ENCODE measurements at regions not wholly inside any gene's neighbourhood (a gene's known extent, or its start where the extent isn't known, plus 50 kb on each side); places are given as distances from the start of the nearest gene placed in this dataset.

- Mint-ChIP-seq H3K4me1 (ENCODE audit: unreplicated experiment) (peaks cover under 1% of the 10 kb centered on the region), H3K27ac (ENCODE audit: unreplicated experiment) (no peak overlapping the region), H3K9me3 (ENCODE audit: unreplicated experiment) (peaks cover 9% of the 10 kb centered on the region), H3K27me3 (ENCODE audit: unreplicated experiment) (peaks cover 3% of the 10 kb centered on the region), H3K4me3 (ENCODE audit: unreplicated experiment) (no peak overlapping the region), H3K36me3 (ENCODE audit: low read depth, unreplicated experiment) (peaks cover 12% of the 10 kb centered on the region)
- no peak for TF ChIP-seq CTCF (IDR thresholded peaks at IDR 0.05; ENCODE audit: unreplicated experiment)
- no peak for DNase-seq (ENCODE audit: low spot score)
These were observed 95.0 kb upstream of the GALNT15 start for GRCh38 chr3:16079519-16079918.

GRCh38 chr3:16081661-16082060, 92.8 kb upstream of the GALNT15 start:
- no peaks in the 10 kb centered on the region for H3K4me1 Mint-ChIP-seq (ENCODE audit: unreplicated experiment)
- no peak overlapping the region for H3K4me3 Mint-ChIP-seq (ENCODE audit: unreplicated experiment)

GRCh38 chr3:16084887-16085286, 89.6 kb upstream of the GALNT15 start:
- Mint-ChIP-seq H3K27me3 (ENCODE audit: unreplicated experiment) (peaks cover 6% of the 10 kb centered on the region), H3K27ac (ENCODE audit: unreplicated experiment) (no peak overlapping the region), H3K9me3 (ENCODE audit: unreplicated experiment) (peaks cover 9% of the 10 kb centered on the region), H3K36me3 (ENCODE audit: low read depth, unreplicated experiment) (peaks cover 12% of the 10 kb centered on the region), H3K4me3 (ENCODE audit: unreplicated experiment) (no peak overlapping the region), H3K4me1 (ENCODE audit: unreplicated experiment) (no peaks in the 10 kb centered on the region)
- no peak for DNase-seq (ENCODE audit: low spot score)
- TF ChIP-seq CTCF (IDR thresholded peaks at IDR 0.05; ENCODE audit: unreplicated experiment) = no peak

More at GRCh38 chr3:16081661-16082060, 92.8 kb upstream of the GALNT15 start:
- TF ChIP-seq CTCF (IDR thresholded peaks at IDR 0.05; ENCODE audit: unreplicated experiment) = no peak
- Mint-ChIP-seq H3K9me3 (ENCODE audit: unreplicated experiment) (peaks cover 9% of the 10 kb centered on the region), H3K36me3 (ENCODE audit: low read depth, unreplicated experiment) (peaks cover 12% of the 10 kb centered on the region), H3K27me3 (ENCODE audit: unreplicated experiment) (peaks cover 6% of the 10 kb centered on the region), H3K27ac (ENCODE audit: unreplicated experiment) (no peak overlapping the region)
- no peak for DNase-seq (ENCODE audit: low spot score)

GRCh38 chr3:16085410-16085809, 89.1 kb upstream of the GALNT15 start:
- no peak overlapping the region for H3K4me3 Mint-ChIP-seq (ENCODE audit: unreplicated experiment)
- peaks cover 6% of the 10 kb centered on the region for H3K27me3 Mint-ChIP-seq (ENCODE audit: unreplicated experiment)
- no peak overlapping the region for H3K27ac Mint-ChIP-seq (ENCODE audit: unreplicated experiment)
- TF ChIP-seq CTCF (IDR thresholded peaks at IDR 0.05; ENCODE audit: unreplicated experiment) = no peak
- peaks cover 8% of the 10 kb centered on the region for H3K9me3 Mint-ChIP-seq (ENCODE audit: unreplicated experiment)
- DNase-seq (ENCODE audit: low spot score) = no peak
- peaks cover 12% of the 10 kb centered on the region for H3K36me3 Mint-ChIP-seq (ENCODE audit: low read depth, unreplicated experiment)
- no peaks in the 10 kb centered on the region for H3K4me1 Mint-ChIP-seq (ENCODE audit: unreplicated experiment)

GRCh38 chr3:16085884-16086608, 88.4 kb upstream of the GALNT15 start:
- Mint-ChIP-seq H3K9me3 (ENCODE audit: unreplicated experiment) (peaks cover 5% of the 10 kb centered on the region), H3K27ac (ENCODE audit: unreplicated experiment) (no peak overlapping the region), H3K36me3 (ENCODE audit: low read depth, unreplicated experiment) (peaks cover 5% of the 10 kb centered on the region), H3K4me3 (ENCODE audit: unreplicated experiment) (no peak overlapping the region), H3K4me1 (ENCODE audit: unreplicated experiment) (no peaks in the 10 kb centered on the region), H3K27me3 (ENCODE audit: unreplicated experiment) (peaks cover 6% of the 10 kb centered on the region)
- no peak for TF ChIP-seq CTCF (IDR thresholded peaks at IDR 0.05; ENCODE audit: unreplicated experiment)
- no peak for DNase-seq (ENCODE audit: low spot score)

All from endothelial cell (in vitro differentiated cells).